HCT116 (cell line): ENCODE measurements at regions not wholly inside any gene's neighbourhood (a gene's known extent, or its start where the extent isn't known, plus 50 kb on each side); places are given as distances from the start of the nearest gene placed in this dataset.

ENCODE experiments used
- ATAC-seq: fragments of 200-7000 bp; cut with Tn5 transposase; 2 replicates; pipeline ENCODE4 v1.9.1; 2020; ENCODE audit warnings: mild to moderate bottlenecking, moderate library complexity
- BruUV-seq: library from RNA; stranded (reverse); fragments of 400-500 nt; replicated peaks from 2 replicates; lab custom pipeline; 2021; lab: Mats Ljungman, UMichigan
- CTCF ChIA-PET: fragments of 300-600 bp; sonication (Branson Sonifier 250); formaldehyde crosslinking; loops from one replicate; lab custom pipeline; 2021; ENCODE audit warnings: antibody characterized with exemption; lab: Charles Lee
- POLR2A ChIA-PET: fragments of 300-600, 350-600 bp; sonication (Branson Sonifier 250); formaldehyde crosslinking; loops from one replicate; lab custom pipeline; 2021; ENCODE audit warnings: antibody characterized with exemption; lab: Charles Lee
- RAD21 ChIA-PET, 2 experiments: fragments of 300-600 bp; sonication (Branson Sonifier 250); formaldehyde crosslinking; loops; one replicate each; lab custom pipeline; 2023; ENCODE audit warnings: low total read pairs in 2 of 2; ENCODE audit not compliant: uncharacterized antibody in 2 of 2, unreplicated experiment in 2 of 2, low non-redundant PET in 1 of 2; lab: Charles Lee
- DNase-seq: peaks from one replicate; pipeline ENCODE4 v3.0.0-alpha.2; 2010; ENCODE audit warnings: low read depth, low spot score
- H2AFZ ChIP-seq: fragments of 200-600 bp; shearing (Covaris generic), sonication (generic); 2 replicates; pipeline ENCODE4 v1.6.1; 2017; ENCODE audit warnings: low read depth, mixed run types, mixed read lengths, antibody characterized with exemption, low read length; ENCODE audit not compliant: poor library complexity, severe bottlenecking
- H3K27ac ChIP-seq: 2 replicates; pipeline ENCODE4 v1.5.1; 2012; ENCODE audit warnings: low read depth, low read length
- H3K27me3 ChIP-seq: fragments of 200-600 bp; sonication (generic); 2 replicates; pipeline ENCODE4 v1.6.1; 2016; ENCODE audit warnings: mixed run types, low read length, mixed read lengths; ENCODE audit not compliant: insufficient read depth
- H3K36me3 ChIP-seq, 2 experiments: fragments of 200-500 bp in 1 of 2; fragments of 200-600 bp in 1 of 2; sonication (Bioruptor generic) in 1 of 2; sonication (generic) in 1 of 2; 2 replicates each; pipeline versions ENCODE4 v1.5.1 to v1.6.1; 2014 to 2016; ENCODE audit warnings: low read length in 2 of 2, inconsistent platforms in 1 of 2, mixed read lengths in 1 of 2, mixed run types in 1 of 2; ENCODE audit not compliant: insufficient read depth in 2 of 2, control insufficient read depth in 1 of 2
- H3K4me1 ChIP-seq, 2 experiments: fragments of 200-600 bp in 1 of 2; sonication (generic) in 1 of 2; 2 replicates each; pipeline versions ENCODE4 v1.5.1 to v1.6.1; 2012 to 2017; ENCODE audit warnings: low read length in 2 of 2, inconsistent platforms in 1 of 2, mild to moderate bottlenecking in 1 of 2, mixed read lengths in 1 of 2, mixed run types in 1 of 2, moderate library complexity in 1 of 2; ENCODE audit not compliant: insufficient read depth in 2 of 2, control insufficient read depth in 1 of 2
- H3K4me2 ChIP-seq: fragments of 200-600 bp; sonication (generic); 2 replicates; pipeline ENCODE4 v1.6.1; 2017; ENCODE audit warnings: mixed run types, low read length, mixed read lengths
- H3K4me3 ChIP-seq, 2 experiments: fragments of 200-600 bp in 1 of 2; sonication (generic) in 1 of 2; replicated peaks in 1 of 2; 2 replicates each; pipeline ENCODE4 v1.5.1; 2011 to 2016; ENCODE audit warnings: low read length in 2 of 2, control low read depth in 1 of 2, low read depth in 1 of 2, mild to moderate bottlenecking in 1 of 2, mixed read lengths in 1 of 2, mixed run types in 1 of 2
- H3K79me2 ChIP-seq: fragments of 200-600 bp; sonication (generic); 2 replicates; pipeline ENCODE4 v1.6.1; 2017; ENCODE audit warnings: mild to moderate bottlenecking, mixed run types, low read length, moderate library complexity, mixed read lengths; ENCODE audit not compliant: insufficient read depth
- H3K9ac ChIP-seq: fragments of 200-600 bp; sonication (generic); 2 replicates; pipeline ENCODE4 v1.6.1; 2016; ENCODE audit warnings: low read length, mixed read lengths
- H3K9me2 ChIP-seq: fragments of 200-600 bp; sonication (generic), shearing (Covaris generic); 2 replicates; pipeline ENCODE4 v1.6.1; 2017; ENCODE audit warnings: mixed run types, mild to moderate bottlenecking, moderate library complexity; ENCODE audit not compliant: insufficient read depth
- H3K9me3 ChIP-seq, 2 experiments: fragments of 200-500 bp in 1 of 2; fragments of 200-600 bp in 1 of 2; sonication (Bioruptor generic) in 1 of 2; sonication (generic) in 1 of 2; 2 replicates each; pipeline ENCODE4 v1.6.1; 2014 to 2017; ENCODE audit warnings: low read length in 2 of 2, mixed read lengths in 2 of 2, inconsistent platforms in 1 of 2, low read depth in 1 of 2, mild to moderate bottlenecking in 1 of 2, mixed run types in 1 of 2, moderate library complexity in 1 of 2; ENCODE audit not compliant: control insufficient read depth in 1 of 2, insufficient read depth in 1 of 2
- H4K20me1 ChIP-seq: fragments of 200-600 bp; sonication (generic), shearing (Covaris generic); 2 replicates; pipeline ENCODE4 v1.6.1; 2017; ENCODE audit warnings: mixed run types, mild to moderate bottlenecking, moderate library complexity; ENCODE audit not compliant: insufficient read depth
- EGR1 ChIP-seq: IDR thresholded peaks from 2 replicates; pipeline ENCODE4 v1.6.1; 2012; ENCODE audit warnings: low read depth
- ELF1 ChIP-seq: IDR thresholded peaks from 2 replicates; pipeline ENCODE4 v1.6.1; 2012; ENCODE audit warnings: low read depth, borderline replicate concordance
- EZH2 ChIP-seq: fragments of 200-600 bp; sonication (generic); IDR thresholded peaks from 2 replicates; pipeline ENCODE4 v1.6.1; 2017; ENCODE audit warnings: antibody characterized with exemption, mixed run types
- FOSL1 ChIP-seq: IDR thresholded peaks from 2 replicates; pipeline ENCODE4 v1.6.1; 2012; ENCODE audit warnings: low read depth
- JUND ChIP-seq: IDR thresholded peaks from 2 replicates; pipeline ENCODE4 v1.6.1; 2012
- RAD21 ChIP-seq: IDR thresholded peaks from 2 replicates; pipeline ENCODE4 v1.6.1; 2012; ENCODE audit warnings: low read depth, mild to moderate bottlenecking
- SP1 ChIP-seq: IDR thresholded peaks from 2 replicates; pipeline ENCODE4 v1.6.1; 2012; ENCODE audit warnings: low read depth
- TCF7L2 ChIP-seq: IDR thresholded peaks from 2 replicates; pipeline ENCODE4 v1.7.0; 2011; ENCODE audit warnings: borderline replicate concordance, inconsistent platforms; ENCODE audit not compliant: insufficient read depth, insufficient read length; ENCODE audit errors: extremely low read depth
- ZBTB33 ChIP-seq: IDR thresholded peaks from 2 replicates; pipeline ENCODE4 v1.6.1; 2011; ENCODE audit warnings: mild to moderate bottlenecking, low read length, moderate library complexity; ENCODE audit not compliant: insufficient replicate concordance; ENCODE audit errors: extremely low read depth
- ZNF274 ChIP-seq: fragments of 200-500 bp; sonication (Bioruptor generic); IDR thresholded peaks from 2 replicates; pipeline ENCODE4 v1.6.1; 2014; ENCODE audit warnings: mild to moderate bottlenecking, low read depth, low read length, inconsistent platforms
- intact Hi-C: fragments of 100-400 bp; cut with micrococcal nuclease; formaldehyde crosslinking; loops from 2 replicates; pipeline ENCODE4 v1.10.0; 2022
- TF ChIP-seq, protein P1 (sequence below): IDR thresholded peaks from 2 replicates; pipeline ENCODE4 v1.6.1; 2012

DNA sequence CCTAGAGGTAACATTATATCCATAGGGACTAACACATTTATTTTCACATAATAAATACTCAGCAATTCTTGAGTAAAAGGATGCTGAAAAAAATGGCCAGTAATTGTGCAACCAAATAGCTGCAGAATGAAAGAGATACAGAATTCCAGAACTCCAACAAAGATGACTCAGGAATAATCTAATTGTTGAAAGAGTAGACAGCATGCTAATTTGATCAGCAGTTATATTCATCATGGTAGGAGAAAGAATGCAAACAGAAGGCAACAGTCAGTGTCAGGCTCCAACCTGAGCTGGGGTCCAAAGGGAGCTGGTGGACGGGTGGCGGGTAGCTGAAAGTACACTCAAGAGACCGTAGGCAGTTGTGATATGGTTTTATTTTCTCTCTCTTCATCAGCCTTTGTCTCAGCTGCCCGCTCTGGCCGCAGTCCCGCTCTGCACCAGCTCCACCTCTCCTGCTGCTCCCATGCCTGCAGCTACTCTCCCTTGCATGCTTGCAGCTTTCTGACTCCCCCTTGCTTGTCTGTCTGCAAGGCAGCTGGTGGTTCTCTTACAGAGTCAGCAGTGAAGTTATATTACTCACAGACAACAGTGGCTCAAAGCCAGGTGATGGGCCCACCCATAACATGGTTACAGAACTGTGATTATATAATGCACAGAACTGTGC is 1150.1 kb downstream of the STIM2 start:
- Histone ChIP-seq H4K20me1 (no peaks in the 10 kb centered on the region), H3K9me2 (no peaks in the 10 kb centered on the region), H3K4me2 (no peak overlapping the region), H3K9ac (no peak overlapping the region), H3K27me3 (no peaks in the 10 kb centered on the region), H3K9me3 (peaks cover 3 to 11% of the 10 kb centered on the region in 2 experiments; a peak in 2 of 4 replicates), H3K4me3 (no peak overlapping the region), H2AFZ (no peak overlapping the region), H3K27ac (no peak overlapping the region), H3K79me2 (no peaks in the 10 kb centered on the region), H3K4me1 (no peaks in the 10 kb centered on the region), H3K36me3 (no peaks in the 10 kb centered on the region)
- ChIA-PET RAD21 (no interaction called here), POLR2A (no interaction called here), CTCF (no interaction called here)
- DNase-seq = no peak
- ATAC-seq = no peak
- no TSS peak for BruUV-seq
- intact Hi-C loops = no loop called here
- TF ChIP-seq ELF1 (no peak), EGR1 (no peak), ZBTB33 (no peak), ZNF274 (no peak), EZH2 (no peak), SP1 (no peak), JUND (no peak), TCF7L2 (no peak), FOSL1 (no peak), RAD21 (no peak)
- TF ChIP-seq, protein P1, sequence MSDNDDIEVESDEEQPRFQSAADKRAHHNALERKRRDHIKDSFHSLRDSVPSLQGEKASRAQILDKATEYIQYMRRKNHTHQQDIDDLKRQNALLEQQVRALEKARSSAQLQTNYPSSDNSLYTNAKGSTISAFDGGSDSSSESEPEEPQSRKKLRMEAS = no peak
